GM12865 (cell line): ENCODE measurements at regions not wholly inside any gene's neighbourhood (a gene's known extent, or its start where the extent isn't known, plus 50 kb on each side); places are given as distances from the start of the nearest gene placed in this dataset.

Experiments
- DNase-seq: peaks from one replicate; pipeline ENCODE4 v3.0.0; 2010; ENCODE audit warnings: low read depth
- H3K4me3 ChIP-seq: 2 replicates; pipeline ENCODE4 v1.5.1; 2011; ENCODE audit warnings: mild to moderate bottlenecking, low read depth, low read length, control low read depth
- CTCF ChIP-seq: IDR thresholded peaks from 2 replicates; pipeline ENCODE4 v1.5.1; 2011; ENCODE audit warnings: low read length, control low read depth, low read depth, inconsistent platforms; ENCODE audit not compliant: insufficient read depth; ENCODE audit errors: missing control alignments

- H3K4me3 ChIP-seq, result no peak overlapping the region
- no peak for TF ChIP-seq CTCF
- DNase-seq, result no peak
Observed at GRCh38 chr11:122336706-122337105, 220.7 kb upstream of the BLID start.

- TF ChIP-seq CTCF, result no peak
- no peak overlapping the region for H3K4me3 ChIP-seq
- DNase-seq, result no peak
Observed at GRCh38 chr11:122334546-122335339, 218.7 kb upstream of the BLID start.

- no peak for DNase-seq
- no peak overlapping the region for H3K4me3 ChIP-seq
- TF ChIP-seq CTCF, result no peak
Observed at GRCh38 chr11:122333467-122333866, 217.5 kb upstream of the BLID start.

GRCh38 chr11:122331079-122331478 lies 215.1 kb upstream of the BLID start:
- no peak for DNase-seq
- no peak for TF ChIP-seq CTCF

GRCh38 chr11:122330279-122330965 lies 214.4 kb upstream of the BLID start:
- DNase-seq, result no peak
- no peak overlapping the region for H3K4me3 ChIP-seq
- TF ChIP-seq CTCF, result no peak

More at GRCh38 chr11:122331079-122331478, 215.1 kb upstream of the BLID start:
- no peak overlapping the region for H3K4me3 ChIP-seq

GRCh38 chr11:122327528-122327927 lies 211.5 kb upstream of the BLID start:
- H3K4me3 ChIP-seq, result no peak overlapping the region
- no peak for TF ChIP-seq CTCF
- DNase-seq, result no peak
